ENCODE measurements at regions not wholly inside any gene's neighbourhood (a gene's known extent, or its start where the extent isn't known, plus 50 kb on each side); places are given as distances from the start of the nearest gene placed in this dataset.

GRCh38 chr11:87398931-87399330, 361.2 kb downstream of the TMEM135 start:
- H3K4me3 ChIP-seq (ENCODE audit: low read depth, low read length) = no peak overlapping the region
- H3K27me3 ChIP-seq (ENCODE audit: control insufficient read depth, insufficient read depth, low read length) = no peaks in the 10 kb centered on the region
- ChIA-PET CTCF (interaction anchor here (0.6 to 3.2 kb wide), 3 partner anchors 22 to 324 kb away, joined by 3 to 14 read pairs (median 4); no protein-coding TSS in a partner anchor), POLR2A (no interaction called here)
- DNase-seq (ENCODE audit: low read depth) = no peak
- TF ChIP-seq, protein P1, sequence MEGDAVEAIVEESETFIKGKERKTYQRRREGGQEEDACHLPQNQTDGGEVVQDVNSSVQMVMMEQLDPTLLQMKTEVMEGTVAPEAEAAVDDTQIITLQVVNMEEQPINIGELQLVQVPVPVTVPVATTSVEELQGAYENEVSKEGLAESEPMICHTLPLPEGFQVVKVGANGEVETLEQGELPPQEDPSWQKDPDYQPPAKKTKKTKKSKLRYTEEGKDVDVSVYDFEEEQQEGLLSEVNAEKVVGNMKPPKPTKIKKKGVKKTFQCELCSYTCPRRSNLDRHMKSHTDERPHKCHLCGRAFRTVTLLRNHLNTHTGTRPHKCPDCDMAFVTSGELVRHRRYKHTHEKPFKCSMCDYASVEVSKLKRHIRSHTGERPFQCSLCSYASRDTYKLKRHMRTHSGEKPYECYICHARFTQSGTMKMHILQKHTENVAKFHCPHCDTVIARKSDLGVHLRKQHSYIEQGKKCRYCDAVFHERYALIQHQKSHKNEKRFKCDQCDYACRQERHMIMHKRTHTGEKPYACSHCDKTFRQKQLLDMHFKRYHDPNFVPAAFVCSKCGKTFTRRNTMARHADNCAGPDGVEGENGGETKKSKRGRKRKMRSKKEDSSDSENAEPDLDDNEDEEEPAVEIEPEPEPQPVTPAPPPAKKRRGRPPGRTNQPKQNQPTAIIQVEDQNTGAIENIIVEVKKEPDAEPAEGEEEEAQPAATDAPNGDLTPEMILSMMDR (IDR thresholded peaks at IDR 0.05; ENCODE audit: insufficient read depth, low read depth, low read length) = no peak
- H3K36me3 ChIP-seq (ENCODE audit: control insufficient read depth, insufficient read depth, low read length) = no peaks in the 10 kb centered on the region

DNA sequence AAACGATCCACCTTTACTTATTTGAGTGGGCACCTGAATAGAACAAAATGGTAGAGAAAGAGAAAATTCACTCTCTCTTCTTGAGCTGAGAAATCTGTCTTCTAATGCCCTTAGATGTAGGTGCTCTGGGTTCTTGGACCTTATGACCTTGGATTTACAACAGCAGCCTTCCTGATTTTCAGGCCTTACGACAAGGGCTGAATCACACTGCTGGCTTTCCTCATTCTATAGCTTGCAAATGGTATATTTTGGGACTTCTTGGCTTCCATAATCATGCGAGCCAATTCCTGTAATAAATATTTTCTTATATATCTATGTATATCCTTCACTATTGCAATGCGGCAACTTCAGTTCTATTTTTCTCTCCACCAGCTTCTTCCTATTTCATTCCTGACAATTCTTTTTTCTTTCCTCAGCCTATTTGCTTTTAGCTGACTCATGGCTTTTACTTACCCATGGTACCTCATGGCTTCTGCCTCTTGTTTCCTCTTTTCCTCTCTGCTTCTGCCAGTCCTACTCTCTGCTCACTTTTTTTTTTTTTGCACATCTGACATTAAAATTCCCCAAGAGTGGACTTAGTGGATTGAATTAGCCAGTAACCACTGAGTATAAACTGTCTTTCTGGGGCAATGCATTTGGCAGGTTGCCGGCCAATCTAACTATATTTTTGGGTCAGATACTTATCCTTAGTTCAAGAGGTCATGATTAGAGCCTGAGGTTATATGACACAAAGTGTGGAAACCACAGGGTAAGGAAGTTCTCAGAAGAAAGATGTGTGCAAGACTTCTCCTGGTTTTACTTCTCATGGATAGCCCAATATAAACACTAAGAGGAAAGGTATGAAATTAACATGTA, 359.5 kb downstream of the TMEM135 start:
- TF ChIP-seq, protein P1 (IDR thresholded peaks at IDR 0.05; ENCODE audit: insufficient read depth, low read depth, low read length) = no peak
- ChIA-PET POLR2A (no interaction called here), CTCF (interaction anchor here (0.6 to 1.1 kb wide), 2 partner anchors 24 to 1623 kb away, joined by 4 read pairs; no protein-coding TSS in a partner anchor)
- H3K36me3 ChIP-seq (ENCODE audit: control insufficient read depth, insufficient read depth, low read length) = no peaks in the 10 kb centered on the region
- H3K4me3 ChIP-seq (ENCODE audit: low read depth, low read length) = no peak overlapping the region
- no peak for DNase-seq (ENCODE audit: low read depth)
- no peaks in the 10 kb centered on the region for H3K27me3 ChIP-seq (ENCODE audit: control insufficient read depth, insufficient read depth, low read length)

- H3K4me3 ChIP-seq (ENCODE audit: low read depth, low read length) = no peak overlapping the region
- TF ChIP-seq, protein P1 (IDR thresholded peaks at IDR 0.05; ENCODE audit: insufficient read depth, low read depth, low read length) = no peak
- CTCF ChIA-PET = no interaction called here
- no peaks in the 10 kb centered on the region for H3K36me3 ChIP-seq (ENCODE audit: control insufficient read depth, insufficient read depth, low read length)
- POLR2A ChIA-PET = no interaction called here
- no peak for DNase-seq (ENCODE audit: low read depth)
- H3K27me3 ChIP-seq (ENCODE audit: control insufficient read depth, insufficient read depth, low read length) = no peaks in the 10 kb centered on the region
These were observed 357.2 kb downstream of the TMEM135 start for GRCh38 chr11:87394924-87395323.

DNA sequence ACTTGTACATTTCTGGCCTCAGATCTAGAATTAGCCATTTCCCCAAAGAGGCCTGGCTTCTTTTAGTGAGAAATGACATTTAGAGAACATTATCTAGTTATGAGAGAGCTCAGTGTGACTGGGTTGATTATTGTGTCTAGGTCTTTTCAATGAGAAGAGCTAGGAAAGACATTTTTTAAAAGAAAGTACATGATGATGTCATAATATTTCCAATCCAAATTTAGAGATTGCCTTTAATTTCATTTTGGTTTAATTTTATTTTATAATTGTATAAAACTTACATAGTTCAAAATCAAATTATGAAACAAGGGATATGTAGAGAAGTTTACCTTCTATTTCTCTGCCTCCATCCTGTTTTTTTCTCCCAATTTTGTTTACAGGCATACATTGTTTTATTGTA, 354.9 kb downstream of the TMEM135 start:
- H3K27me3 ChIP-seq (ENCODE audit: control insufficient read depth, insufficient read depth, low read length) = no peaks in the 10 kb centered on the region
- POLR2A ChIA-PET = no interaction called here
- CTCF ChIA-PET = interaction anchor here (1.8 kb wide), 1 partner anchor 29 kb away, joined by 5 read pairs; no protein-coding TSS in a partner anchor

DNA sequence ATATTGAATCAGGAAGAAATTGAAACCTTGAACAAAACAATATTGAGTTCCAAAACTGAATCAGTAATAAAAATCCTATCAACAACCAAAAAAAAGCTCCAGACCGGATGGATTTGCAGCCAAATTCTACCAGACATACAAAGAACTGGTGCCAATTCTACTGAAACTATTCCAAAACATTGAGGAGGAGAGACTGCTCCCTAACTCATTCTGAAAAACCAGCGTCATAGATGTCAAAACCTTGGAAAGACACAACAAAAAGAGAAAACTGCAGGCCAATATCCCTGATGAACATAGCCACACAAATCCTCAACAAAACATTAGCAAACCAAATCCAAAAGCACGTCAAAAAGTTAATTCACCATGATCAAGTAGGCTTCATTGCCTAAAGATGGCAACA, 353.8 kb downstream of the TMEM135 start:
- ChIA-PET CTCF (interaction anchor here (1.3 kb wide), 1 partner anchor 32 kb away, joined by 3 read pairs; no protein-coding TSS in a partner anchor), POLR2A (no interaction called here)
- TF ChIP-seq, protein P1 (IDR thresholded peaks at IDR 0.05; ENCODE audit: insufficient read depth, low read depth, low read length) = no peak
- no peak overlapping the region for H3K4me3 ChIP-seq (ENCODE audit: low read depth, low read length)
- DNase-seq (ENCODE audit: low read depth) = no peak
- no peaks in the 10 kb centered on the region for H3K27me3 ChIP-seq (ENCODE audit: control insufficient read depth, insufficient read depth, low read length)
- H3K36me3 ChIP-seq (ENCODE audit: control insufficient read depth, insufficient read depth, low read length) = no peaks in the 10 kb centered on the region

More for the DNA sequence above, 354.9 kb downstream of the TMEM135 start:
- DNase-seq (ENCODE audit: low read depth) = no peak
- no peak overlapping the region for H3K4me3 ChIP-seq (ENCODE audit: low read depth, low read length)
- H3K36me3 ChIP-seq (ENCODE audit: control insufficient read depth, insufficient read depth, low read length) = no peaks in the 10 kb centered on the region
- TF ChIP-seq, protein P1 (IDR thresholded peaks at IDR 0.05; ENCODE audit: insufficient read depth, low read depth, low read length) = no peak
